K562 (cell line): ENCODE measurements at regions not wholly inside any gene's neighbourhood (a gene's known extent, or its start where the extent isn't known, plus 50 kb on each side); places are given as distances from the start of the nearest gene placed in this dataset.

Source experiments
- ATAC-seq: fragments of 200-7000 bp; cut with Tn5 transposase; 3 replicates; pipeline ENCODE4 v1.9.1; 2020; ENCODE audit warnings: moderate library complexity
- BruUV-seq: library from RNA; stranded (reverse); fragments of 400-500 nt; replicated peaks from 2 replicates; lab custom pipeline; 2021; lab: Mats Ljungman, UMichigan
- CTCF ChIA-PET: fragments of 300-600 bp; formaldehyde crosslinking; extraction: SDS; loops from one replicate; lab custom pipeline; 2021; ENCODE audit warnings: low intra/inter-chr PET ratio; lab: Yijun Ruan, JAX
- POLR2A ChIA-PET: fragments of 300-600, 350-650 bp; sonication (Branson Sonifier 250); formaldehyde crosslinking; extraction: SDS; loops from one replicate; lab custom pipeline; 2021; ENCODE audit warnings: antibody characterized with exemption, inconsistent platforms; lab: Yijun Ruan, JAX
- DNase-seq, 4 experiments: peaks; one replicate each; pipeline versions ENCODE4 v3.0.0 to v3.0.0-alpha.2; 2011 to 2018; ENCODE audit warnings: low spot score in 3 of 4, mixed read lengths in 3 of 4; ENCODE audit errors: extremely low read depth in 1 of 4
- FAIRE-seq: peaks from 2 replicates; lab custom pipeline; 2011; peaks lifted over from hg19 to GRCh38; lab: Jason Lieb, UNC
- H2AFZ ChIP-seq: 2 replicates; pipeline ENCODE4 v1.6.0; 2011; ENCODE audit warnings: low read depth, low read length, control low read depth, inconsistent platforms
- H3K27ac ChIP-seq: fragments of 200-600 bp; 3 replicates; pipeline ENCODE4 v1.8.0; 2011; ENCODE audit warnings: low read depth, mild to moderate bottlenecking, control low read depth, inconsistent platforms, low read length, moderate library complexity, mixed read lengths; ENCODE audit errors: extremely low read depth
- H3K27me3 ChIP-seq, 2 experiments: fragments of 300-600 bp in 1 of 2; 2 replicates in 1 of 2; 3 replicates in 1 of 2; pipeline versions ENCODE4 v1.6.0 to v1.8.0; 2011; ENCODE audit warnings: inconsistent platforms in 2 of 2, low read length in 2 of 2, mild to moderate bottlenecking in 1 of 2, mixed read lengths in 1 of 2, moderate library complexity in 1 of 2; ENCODE audit not compliant: control insufficient read depth in 2 of 2, insufficient read depth in 2 of 2
- H3K36me3 ChIP-seq: fragments of 300-600 bp; 3 replicates; pipeline ENCODE4 v1.8.0; 2011; ENCODE audit warnings: mild to moderate bottlenecking, low read length, inconsistent platforms; ENCODE audit not compliant: control insufficient read depth, insufficient read depth
- H3K4me1 ChIP-seq, 2 experiments: fragments of 200-600 bp in 1 of 2; replicated peaks in 1 of 2; 2 replicates in 1 of 2; 3 replicates in 1 of 2; pipeline versions ENCODE4 v1.5.1 to v1.8.0; 2011; ENCODE audit warnings: inconsistent platforms in 2 of 2, low read length in 2 of 2, mild to moderate bottlenecking in 1 of 2, mixed read lengths in 1 of 2, moderate library complexity in 1 of 2; ENCODE audit not compliant: control insufficient read depth in 2 of 2, insufficient read depth in 2 of 2
- H3K4me2 ChIP-seq: 2 replicates; pipeline ENCODE4 v1.6.1; 2011; ENCODE audit warnings: low read length, control low read depth, inconsistent platforms, mixed read lengths; ENCODE audit not compliant: insufficient read depth
- H3K4me3 ChIP-seq: fragments of 200-600 bp; sonication (generic), shearing (Covaris generic); 2 replicates; pipeline ENCODE4 v1.5.1; 2016; ENCODE audit warnings: control low read depth, inconsistent platforms
- H3K79me2 ChIP-seq: fragments of 200-600 bp; 3 replicates; pipeline ENCODE4 v1.8.0; 2011; ENCODE audit warnings: low read length, inconsistent platforms; ENCODE audit not compliant: control insufficient read depth, insufficient read depth
- H3K9ac ChIP-seq, 2 experiments: 2 replicates each; pipeline versions ENCODE4 v1.6.0 to v1.6.1; 2011; ENCODE audit warnings: low read depth in 2 of 2, low read length in 2 of 2, control low read depth in 1 of 2, inconsistent platforms in 1 of 2, mild to moderate bottlenecking in 1 of 2, mixed read lengths in 1 of 2; ENCODE audit not compliant: insufficient read depth in 1 of 2
- H3K9me1 ChIP-seq: one replicate; pipeline ENCODE4 v1.6.0; 2011; ENCODE audit warnings: inconsistent platforms, mild to moderate bottlenecking, low read length, moderate library complexity; ENCODE audit not compliant: control insufficient read depth, insufficient read depth
- H3K9me3 ChIP-seq: replicated peaks from 2 replicates; pipeline ENCODE4 v1.5.1; 2011; ENCODE audit warnings: low read depth, low read length, inconsistent platforms; ENCODE audit not compliant: control insufficient read depth, insufficient read depth
- H4K20me1 ChIP-seq: replicated peaks from 2 replicates; pipeline ENCODE4 v1.6.1; 2011; ENCODE audit warnings: low read length, inconsistent platforms, mixed read lengths; ENCODE audit not compliant: control insufficient read depth, insufficient read depth
- ATF3 ChIP-seq, 2 experiments: fragments of 450-650 bp in 1 of 2; sonication (generic) in 1 of 2; formaldehyde crosslinking in 1 of 2; IDR thresholded peaks in 1 of 2; conservative IDR thresholded peaks in 1 of 2; 2 replicates each; pipeline versions ENCODE4 v1.6.1 to v1.8.1; 2016 to 2023; ENCODE audit warnings: mild to moderate bottlenecking in 2 of 2, moderate library complexity in 2 of 2, inconsistent platforms in 1 of 2, missing genetic modification reagents in 1 of 2
- CCAR2 ChIP-seq: fragments of 200-400 bp; formaldehyde crosslinking; IDR thresholded peaks from 2 replicates; pipeline ENCODE4 v1.6.1; 2017; ENCODE audit warnings: mild to moderate bottlenecking, low read depth, low read length
- CREB3 ChIP-seq: fragments of 450-650 bp; conservative IDR thresholded peaks from 2 replicates; pipeline ENCODE4 v1.6.1; 2016; ENCODE audit warnings: missing genetic modification characterization, low read depth, mild to moderate bottlenecking, missing compliant biosample characterization, moderate library complexity
- E2F3 ChIP-seq: fragments of 250-450 bp; sonication (Bioruptor Pico); IDR thresholded peaks from 2 replicates; pipeline ENCODE4 v1.4.0; 2020; ENCODE audit warnings: mild to moderate bottlenecking
- EZH2 ChIP-seq: IDR thresholded peaks from 2 replicates; pipeline ENCODE4 v1.6.1; 2012; ENCODE audit warnings: low read depth, mild to moderate bottlenecking, inconsistent platforms, low read length, borderline replicate concordance
- FOXJ2 ChIP-seq: fragments of 200-800 bp; sonication (Bioruptor generic); IDR thresholded peaks from 2 replicates; pipeline ENCODE4 v1.6.1; 2016; ENCODE audit warnings: missing genetic modification characterization, missing compliant biosample characterization
- GABPB1 ChIP-seq: sonication (generic); formaldehyde crosslinking; IDR thresholded peaks from 2 replicates; pipeline ENCODE4 v1.8.0; 2022; ENCODE audit warnings: mild to moderate bottlenecking, missing genetic modification reagents
- HMG20A ChIP-seq: fragments of 450-650 bp; formaldehyde crosslinking; conservative IDR thresholded peaks from 2 replicates; pipeline ENCODE4 v1.4.0; 2020; ENCODE audit warnings: mild to moderate bottlenecking, mixed read lengths
- MAFG ChIP-seq: fragments of 450-650 bp; conservative IDR thresholded peaks from 2 replicates; pipeline ENCODE4 v1.6.1; 2016; ENCODE audit warnings: missing genetic modification characterization, missing compliant biosample characterization
- MXI1 ChIP-seq: IDR thresholded peaks from 2 replicates; pipeline ENCODE4 v1.6.1; 2011; ENCODE audit warnings: low read depth, mild to moderate bottlenecking, improper control_type of control experiment, low read length
- RBBP5 ChIP-seq: fragments of 200-600 bp; sonication (generic); IDR thresholded peaks from 2 replicates; pipeline ENCODE4 v1.6.1; 2012; ENCODE audit warnings: borderline replicate concordance, mild to moderate bottlenecking, low read length, control low read depth, inconsistent platforms; ENCODE audit not compliant: insufficient read depth, poor library complexity, severe bottlenecking
- SAFB2 ChIP-seq: fragments of 200-400 bp; formaldehyde crosslinking; IDR thresholded peaks from 2 replicates; pipeline ENCODE4 v1.6.1; 2018; ENCODE audit warnings: borderline replicate concordance, low read length, low read depth, moderate library complexity; ENCODE audit not compliant: severe bottlenecking
- ZFP91 ChIP-seq: sonication (generic); formaldehyde crosslinking; IDR thresholded peaks from 2 replicates; pipeline ENCODE4 v1.8.0; 2022; ENCODE audit warnings: mild to moderate bottlenecking, missing genetic modification reagents
- ZNF121 ChIP-seq: sonication (generic); formaldehyde crosslinking; conservative IDR thresholded peaks from 2 replicates; pipeline ENCODE4 v1.8.0; 2022; ENCODE audit warnings: missing genetic modification reagents
- ZNF143 ChIP-seq: sonication (generic); formaldehyde crosslinking; IDR thresholded peaks from 2 replicates; pipeline ENCODE4 v1.9.0; 2022; ENCODE audit warnings: mild to moderate bottlenecking, missing genetic modification reagents
- ZNF24 ChIP-seq: fragments of 450-650 bp; IDR thresholded peaks from 2 replicates; pipeline ENCODE4 v1.6.1; 2016
- ZNF507 ChIP-seq: conservative IDR thresholded peaks from 2 replicates; pipeline ENCODE4 v1.6.1; 2017; ENCODE audit warnings: missing genetic modification characterization, missing compliant biosample characterization
- ZNF785 ChIP-seq: fragments of 250-450 bp; sonication (Bioruptor Pico); IDR thresholded peaks from 2 replicates; pipeline ENCODE4 v1.4.0; 2020; ENCODE audit warnings: mild to moderate bottlenecking
- ZNF79 ChIP-seq: fragments of 250-450 bp; sonication (Bioruptor Pico); IDR thresholded peaks from 2 replicates; pipeline ENCODE4 v1.4.0; 2020; ENCODE audit warnings: low read depth, mild to moderate bottlenecking, moderate library complexity
- in situ Hi-C: fragments of 300-500 bp; cut with MboI; formaldehyde crosslinking; loops from 4 replicates; pipeline ENCODE4 v1.15.0; 2018; ENCODE audit warnings: inconsistent platforms, mixed read lengths
- intact Hi-C: fragments of 100-400 bp; cut with micrococcal nuclease; formaldehyde crosslinking; loops from 2 replicates; pipeline ENCODE4 v1.14.2; 2022

- TF ChIP-seq CCAR2: no peak
Observed at GRCh38 chr4:177855507-177856197, 413.4 kb upstream of the AGA start (continued).

- intact Hi-C loops: no loop called here
- BruUV-seq: no TSS peak
- ATAC-seq (no peak), FAIRE-seq (no peak), DNase-seq (no peak)
- in situ Hi-C loops: no loop called here
- no peaks in the 10 kb centered on the region for H3K9me3 ChIP-seq
- H4K20me1 ChIP-seq: no peaks in the 10 kb centered on the region
- POLR2A ChIA-PET: interaction anchor here (0.5 kb wide), 1 partner anchor 274 kb away, joined by 3 read pairs; no protein-coding TSS in a partner anchor
- H3K36me3 ChIP-seq: no peaks in the 10 kb centered on the region
- no peaks in the 10 kb centered on the region for H3K4me1 ChIP-seq
- H3K4me3 ChIP-seq: no peak overlapping the region
- CTCF ChIA-PET: no interaction called here
- TF ChIP-seq MXI1 (no peak), ZNF24 (no peak), ZNF121 (CRISPR knock-in tag) (no peak), EZH2 (no peak), MAFG (tag) (no peak), FOXJ2 (tag) (no peak), SAFB2 (no peak), ZNF143 (CRISPR knock-in tag) (no peak), ZNF785 (CRISPR knock-in tag) (no peak), E2F3 (CRISPR knock-in tag) (no peak), ZFP91 (no peak), RBBP5 (no peak), GABPB1 (no peak), CREB3 (tag) (no peak), ZNF507 (tag) (no peak), ZNF79 (CRISPR knock-in tag) (no peak), ATF3 (IDR thresholded peaks at IDR 0.05) (no peak), ATF3 (CRISPR knock-in tag; conservative IDR thresholded peaks at IDR 0.05) (no peak), HMG20A (CRISPR knock-in tag) (no peak)
- no peaks in the 10 kb centered on the region for H3K27me3 ChIP-seq
- H3K9ac ChIP-seq: no peak overlapping the region
- no peaks in the 10 kb centered on the region for H3K9me1 ChIP-seq
- H3K79me2 ChIP-seq: no peaks in the 10 kb centered on the region
- H2AFZ ChIP-seq: no peak overlapping the region
- no peak overlapping the region for H3K4me2 ChIP-seq
- no peak overlapping the region for H3K27ac ChIP-seq
Observed at GRCh38 chr4:177860171-177860570, 417.9 kb upstream of the AGA start.
